Calu3 (cell line): ENCODE measurements at regions not wholly inside any gene's neighbourhood (a gene's known extent, or its start where the extent isn't known, plus 50 kb on each side); places are given as distances from the start of the nearest gene placed in this dataset.

Experiments
- BruUV-seq: library from RNA; stranded (reverse); fragments of 400-500 nt; replicated peaks from 2 replicates; lab custom pipeline; 2021; lab: Mats Ljungman, UMichigan
- CTCF ChIA-PET: fragments of 300-600 bp; sonication (Branson Sonifier 250); formaldehyde crosslinking; loops from one replicate; lab custom pipeline; 2022; ENCODE audit warnings: antibody characterized with exemption; lab: Charles Lee
- DNase-seq: peaks from one replicate; pipeline ENCODE4 v3.0.0; 2022
- H3K27ac Mint-ChIP-seq: one replicate; pipeline ENCODE4 v1.8.0; 2022; ENCODE audit warnings: mixed read lengths; ENCODE audit not compliant: unreplicated experiment
- H3K27me3 Mint-ChIP-seq: one replicate; pipeline ENCODE4 v1.8.0; 2022; ENCODE audit warnings: mixed read lengths; ENCODE audit not compliant: unreplicated experiment
- H3K36me3 Mint-ChIP-seq: one replicate; pipeline ENCODE4 v1.8.0; 2022; ENCODE audit warnings: mild to moderate bottlenecking, moderate library complexity, mixed read lengths; ENCODE audit not compliant: insufficient read depth, unreplicated experiment
- H3K4me1 Mint-ChIP-seq: one replicate; pipeline ENCODE4 v1.8.0; 2022; ENCODE audit warnings: mild to moderate bottlenecking, low read depth, mixed read lengths; ENCODE audit not compliant: unreplicated experiment
- H3K4me3 Mint-ChIP-seq: one replicate; pipeline ENCODE4 v1.8.0; 2022; ENCODE audit warnings: mild to moderate bottlenecking, low read depth, moderate library complexity, mixed read lengths; ENCODE audit not compliant: unreplicated experiment
- H3K9me3 Mint-ChIP-seq: one replicate; pipeline ENCODE4 v1.8.0; 2022; ENCODE audit warnings: low read depth, mixed read lengths; ENCODE audit not compliant: unreplicated experiment
- CTCF ChIP-seq: fragments of 200-600 bp; IDR thresholded peaks from one replicate; pipeline ENCODE4 v1.8.0; 2022; ENCODE audit warnings: antibody characterized with exemption; ENCODE audit not compliant: unreplicated experiment
- intact Hi-C: fragments of 100-400 bp; cut with micrococcal nuclease; formaldehyde crosslinking; loops from one replicate; pipeline ENCODE4 v1.10.0; 2022; ENCODE audit not compliant: unreplicated experiment

GRCh38 chr14:100638211-100638855 lies 51.1 kb upstream of the BEGAIN start:
- no peaks in the 10 kb centered on the region for H3K9me3 Mint-ChIP-seq
- H3K27ac Mint-ChIP-seq = no peak overlapping the region
- H3K36me3 Mint-ChIP-seq = no peaks in the 10 kb centered on the region
- no peak overlapping the region for H3K4me3 Mint-ChIP-seq
- H3K4me1 Mint-ChIP-seq = no peaks in the 10 kb centered on the region
- intact Hi-C loops = no loop called here
- DNase-seq = no peak
- BruUV-seq = no TSS peak
- no peak for TF ChIP-seq CTCF
- CTCF ChIA-PET = interaction anchor here (1.1 kb wide), 1 partner anchor 7 kb away, joined by 4 read pairs; no protein-coding TSS in a partner anchor
- H3K27me3 Mint-ChIP-seq = peaks cover 58% of the 10 kb centered on the region

- Mint-ChIP-seq H3K4me3 (no peak overlapping the region), H3K27me3 (peaks cover 54% of the 10 kb centered on the region), H3K4me1 (peaks cover under 1% of the 10 kb centered on the region), H3K27ac (peak overlapping the region; percentile 5), H3K36me3 (peaks cover 2% of the 10 kb centered on the region), H3K9me3 (no peaks in the 10 kb centered on the region)
- no peak for DNase-seq
- TF ChIP-seq CTCF = no peak
- intact Hi-C loops = no loop called here
- BruUV-seq = no TSS peak
- CTCF ChIA-PET = no interaction called here
Observed at GRCh38 chr14:100639280-100639679, 52.1 kb upstream of the BEGAIN start.

GRCh38 chr14:100640471-100641273 lies 53.5 kb upstream of the BEGAIN start:
- DNase-seq = no peak
- H3K36me3 Mint-ChIP-seq = peaks cover 4% of the 10 kb centered on the region
- intact Hi-C loops = no loop called here
- peaks cover 52% of the 10 kb centered on the region for H3K27me3 Mint-ChIP-seq
- CTCF ChIA-PET = no interaction called here
- no TSS peak for BruUV-seq
- H3K4me3 Mint-ChIP-seq = no peak overlapping the region
- no peak for TF ChIP-seq CTCF
- no peak overlapping the region for H3K27ac Mint-ChIP-seq
- no peaks in the 10 kb centered on the region for H3K9me3 Mint-ChIP-seq
- peaks cover 14% of the 10 kb centered on the region for H3K4me1 Mint-ChIP-seq

- Mint-ChIP-seq H3K4me3 (no peak overlapping the region), H3K9me3 (no peaks in the 10 kb centered on the region), H3K4me1 (peaks cover 15% of the 10 kb centered on the region), H3K27me3 (peaks cover 45% of the 10 kb centered on the region), H3K36me3 (peaks cover 4% of the 10 kb centered on the region), H3K27ac (no peak overlapping the region)
- intact Hi-C loops = no loop called here
- no peak for DNase-seq
- CTCF ChIA-PET = no interaction called here
- BruUV-seq = no TSS peak
- TF ChIP-seq CTCF = no peak
Observed at GRCh38 chr14:100641274-100641860, 54.1 kb upstream of the BEGAIN start.
